K562 (cell line): ENCODE measurements at regions not wholly inside any gene's neighbourhood (a gene's known extent, or its start where the extent isn't known, plus 50 kb on each side); places are given as distances from the start of the nearest gene placed in this dataset.

ENCODE experiments used
- ATAC-seq: fragments of 200-7000 bp; cut with Tn5 transposase; 3 replicates; pipeline ENCODE4 v1.9.1; 2020; ENCODE audit warnings: moderate library complexity
- BruUV-seq: library from RNA; stranded (reverse); fragments of 400-500 nt; replicated peaks from 2 replicates; lab custom pipeline; 2021; lab: Mats Ljungman, UMichigan
- CTCF ChIA-PET: fragments of 300-600 bp; formaldehyde crosslinking; extraction: SDS; loops from one replicate; lab custom pipeline; 2021; ENCODE audit warnings: low intra/inter-chr PET ratio; lab: Yijun Ruan, JAX
- POLR2A ChIA-PET: fragments of 300-600, 350-650 bp; sonication (Branson Sonifier 250); formaldehyde crosslinking; extraction: SDS; loops from one replicate; lab custom pipeline; 2021; ENCODE audit warnings: antibody characterized with exemption, inconsistent platforms; lab: Yijun Ruan, JAX
- DNase-seq, 4 experiments: peaks; one replicate each; pipeline versions ENCODE4 v3.0.0 to v3.0.0-alpha.2; 2011 to 2018; ENCODE audit warnings: low spot score in 3 of 4, mixed read lengths in 3 of 4; ENCODE audit errors: extremely low read depth in 1 of 4
- FAIRE-seq: peaks from 2 replicates; lab custom pipeline; 2011; peaks lifted over from hg19 to GRCh38; lab: Jason Lieb, UNC
- H2AFZ ChIP-seq: 2 replicates; pipeline ENCODE4 v1.6.0; 2011; ENCODE audit warnings: low read depth, low read length, control low read depth, inconsistent platforms
- H3K27ac ChIP-seq: fragments of 200-600 bp; 3 replicates; pipeline ENCODE4 v1.8.0; 2011; ENCODE audit warnings: low read depth, mild to moderate bottlenecking, control low read depth, inconsistent platforms, low read length, moderate library complexity, mixed read lengths; ENCODE audit errors: extremely low read depth
- H3K27me3 ChIP-seq, 2 experiments: fragments of 300-600 bp in 1 of 2; 2 replicates in 1 of 2; 3 replicates in 1 of 2; pipeline versions ENCODE4 v1.6.0 to v1.8.0; 2011; ENCODE audit warnings: inconsistent platforms in 2 of 2, low read length in 2 of 2, mild to moderate bottlenecking in 1 of 2, mixed read lengths in 1 of 2, moderate library complexity in 1 of 2; ENCODE audit not compliant: control insufficient read depth in 2 of 2, insufficient read depth in 2 of 2
- H3K36me3 ChIP-seq: fragments of 300-600 bp; 3 replicates; pipeline ENCODE4 v1.8.0; 2011; ENCODE audit warnings: mild to moderate bottlenecking, low read length, inconsistent platforms; ENCODE audit not compliant: control insufficient read depth, insufficient read depth
- H3K4me1 ChIP-seq, 2 experiments: fragments of 200-600 bp in 1 of 2; replicated peaks in 1 of 2; 2 replicates in 1 of 2; 3 replicates in 1 of 2; pipeline versions ENCODE4 v1.5.1 to v1.8.0; 2011; ENCODE audit warnings: inconsistent platforms in 2 of 2, low read length in 2 of 2, mild to moderate bottlenecking in 1 of 2, mixed read lengths in 1 of 2, moderate library complexity in 1 of 2; ENCODE audit not compliant: control insufficient read depth in 2 of 2, insufficient read depth in 2 of 2
- H3K4me2 ChIP-seq: 2 replicates; pipeline ENCODE4 v1.6.1; 2011; ENCODE audit warnings: low read length, control low read depth, inconsistent platforms, mixed read lengths; ENCODE audit not compliant: insufficient read depth
- H3K4me3 ChIP-seq: fragments of 200-600 bp; sonication (generic), shearing (Covaris generic); 2 replicates; pipeline ENCODE4 v1.5.1; 2016; ENCODE audit warnings: control low read depth, inconsistent platforms
- H3K79me2 ChIP-seq: fragments of 200-600 bp; 3 replicates; pipeline ENCODE4 v1.8.0; 2011; ENCODE audit warnings: low read length, inconsistent platforms; ENCODE audit not compliant: control insufficient read depth, insufficient read depth
- H3K9ac ChIP-seq, 2 experiments: 2 replicates each; pipeline versions ENCODE4 v1.6.0 to v1.6.1; 2011; ENCODE audit warnings: low read depth in 2 of 2, low read length in 2 of 2, control low read depth in 1 of 2, inconsistent platforms in 1 of 2, mild to moderate bottlenecking in 1 of 2, mixed read lengths in 1 of 2; ENCODE audit not compliant: insufficient read depth in 1 of 2
- H3K9me1 ChIP-seq: one replicate; pipeline ENCODE4 v1.6.0; 2011; ENCODE audit warnings: inconsistent platforms, mild to moderate bottlenecking, low read length, moderate library complexity; ENCODE audit not compliant: control insufficient read depth, insufficient read depth
- H3K9me3 ChIP-seq: replicated peaks from 2 replicates; pipeline ENCODE4 v1.5.1; 2011; ENCODE audit warnings: low read depth, low read length, inconsistent platforms; ENCODE audit not compliant: control insufficient read depth, insufficient read depth
- H4K20me1 ChIP-seq: replicated peaks from 2 replicates; pipeline ENCODE4 v1.6.1; 2011; ENCODE audit warnings: low read length, inconsistent platforms, mixed read lengths; ENCODE audit not compliant: control insufficient read depth, insufficient read depth
- HDGF ChIP-seq: fragments of 450-650 bp; IDR thresholded peaks from 2 replicates; pipeline ENCODE4 v1.6.1; 2016
- HNRNPH1 ChIP-seq: fragments of 200-400 bp; formaldehyde crosslinking; optimal IDR thresholded peaks from 2 replicates; pipeline ENCODE3; 2017; ENCODE audit warnings: low read depth, mild to moderate bottlenecking, low read length, moderate library complexity
- MEIS2 ChIP-seq: fragments of 450-650 bp; IDR thresholded peaks from 2 replicates; pipeline ENCODE4 v1.6.1; 2014; ENCODE audit warnings: mild to moderate bottlenecking; ENCODE audit not compliant: partially characterized antibody
- NFYB ChIP-seq: IDR thresholded peaks from 2 replicates; pipeline ENCODE4 v1.6.1; 2011; ENCODE audit warnings: mild to moderate bottlenecking, moderate library complexity; ENCODE audit not compliant: insufficient read length; ENCODE audit errors: extremely low read depth
- POLR3G ChIP-seq: IDR thresholded peaks from 2 replicates; pipeline ENCODE4 v1.6.1; 2011; ENCODE audit not compliant: insufficient read length, insufficient replicate concordance; ENCODE audit errors: extremely low read depth
- ZNF174 ChIP-seq: fragments of 250-450 bp; sonication (Bioruptor Pico); IDR thresholded peaks from 2 replicates; pipeline ENCODE4 v1.4.0; 2020; ENCODE audit warnings: mild to moderate bottlenecking
- ZNF282 ChIP-seq: sonication (generic); formaldehyde crosslinking; IDR thresholded peaks from 2 replicates; pipeline ENCODE4 v1.8.1; 2023; ENCODE audit warnings: missing genetic modification reagents
- WGBS: fragments of 100-300 bp; shearing (Covaris generic); methylation state at CpG from one replicate; pipeline ENCODE4 v1.1.6; 2016; ENCODE audit warnings: low coverage, mixed read lengths; ENCODE audit not compliant: insufficient coverage; ENCODE audit errors: missing lambda C conversion rate; 5-methylcytosine and 5-hydroxymethylcytosine counted together
- in situ Hi-C: fragments of 300-500 bp; cut with MboI; formaldehyde crosslinking; loops from 4 replicates; pipeline ENCODE4 v1.15.0; 2018; ENCODE audit warnings: inconsistent platforms, mixed read lengths
- intact Hi-C: fragments of 100-400 bp; cut with micrococcal nuclease; formaldehyde crosslinking; loops from 2 replicates; pipeline ENCODE4 v1.14.2; 2022
- TF ChIP-seq, protein P1 (sequence below): sonication (generic); formaldehyde crosslinking; IDR thresholded peaks from 2 replicates; pipeline ENCODE4 v1.8.0; 2023; ENCODE audit warnings: mild to moderate bottlenecking, missing genetic modification reagents

DNA sequence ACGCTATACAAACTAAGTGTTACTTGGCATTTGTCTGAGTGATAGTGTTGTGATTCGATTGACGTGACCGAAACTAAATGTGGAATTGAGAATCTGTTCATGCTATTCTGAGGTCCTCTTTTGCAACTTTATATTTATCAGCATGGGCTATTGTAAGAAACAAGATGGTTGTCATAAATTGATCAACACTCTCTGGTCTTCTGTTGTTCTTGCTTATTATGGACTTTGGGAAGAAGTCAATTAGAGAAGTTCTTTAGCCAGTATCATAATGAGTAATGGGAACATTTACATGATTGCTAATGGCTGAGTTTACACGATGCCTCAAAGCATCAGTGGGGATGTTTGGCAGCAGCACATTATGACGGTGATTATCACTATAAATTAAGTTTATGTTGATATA, 195.0 kb downstream of the CD83 start:
- FAIRE-seq = no peak
- H3K4me3 ChIP-seq = no peak overlapping the region
- no peaks in the 10 kb centered on the region for H3K9me3 ChIP-seq
- no peaks in the 10 kb centered on the region for H4K20me1 ChIP-seq
- ChIA-PET CTCF (no interaction called here), POLR2A (no interaction called here)
- H3K36me3 ChIP-seq = no peaks in the 10 kb centered on the region
- H3K9me1 ChIP-seq = no peaks in the 10 kb centered on the region
- H3K27me3 ChIP-seq = peaks cover 5 to 19% of the 10 kb centered on the region in 2 experiments; a peak in 3 of 5 replicates
- H3K4me2 ChIP-seq = no peak overlapping the region
- H3K27ac ChIP-seq = no peak overlapping the region
- H2AFZ ChIP-seq = no peak overlapping the region
- DNase-seq = no peak
- intact Hi-C loops (no loop called here), in situ Hi-C loops (no loop called here)
- ATAC-seq = no peak
- WGBS = 10% methylated on average over 6 of the region's 6 CpGs
- H3K9ac ChIP-seq = no peak overlapping the region
- BruUV-seq = no TSS peak
- H3K4me1 ChIP-seq = no peaks in the 10 kb centered on the region
- no peak for TF ChIP-seq NFYB
- TF ChIP-seq, protein P1, sequence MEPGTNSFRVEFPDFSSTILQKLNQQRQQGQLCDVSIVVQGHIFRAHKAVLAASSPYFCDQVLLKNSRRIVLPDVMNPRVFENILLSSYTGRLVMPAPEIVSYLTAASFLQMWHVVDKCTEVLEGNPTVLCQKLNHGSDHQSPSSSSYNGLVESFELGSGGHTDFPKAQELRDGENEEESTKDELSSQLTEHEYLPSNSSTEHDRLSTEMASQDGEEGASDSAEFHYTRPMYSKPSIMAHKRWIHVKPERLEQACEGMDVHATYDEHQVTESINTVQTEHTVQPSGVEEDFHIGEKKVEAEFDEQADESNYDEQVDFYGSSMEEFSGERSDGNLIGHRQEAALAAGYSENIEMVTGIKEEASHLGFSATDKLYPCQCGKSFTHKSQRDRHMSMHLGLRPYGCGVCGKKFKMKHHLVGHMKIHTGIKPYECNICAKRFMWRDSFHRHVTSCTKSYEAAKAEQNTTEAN = no peak
- no peak for TF ChIP-seq POLR3G
- TF ChIP-seq ZNF282 = no peak
- TF ChIP-seq ZNF174 (CRISPR knock-in tag) = no peak
- TF ChIP-seq MEIS2 = no peak
- no peak for TF ChIP-seq HNRNPH1
- TF ChIP-seq HDGF = no peak
- TF ChIP-seq, all 486 proteins: peak for 0
- H3K79me2 ChIP-seq = no peaks in the 10 kb centered on the region
